Liver (tissue), 8 donors: ENCODE measurements at regions not wholly inside any gene's neighbourhood (a gene's known extent, or its start where the extent isn't known, plus 50 kb on each side); places are given as distances from the start of the nearest gene placed in this dataset.
"Not testable (repeated sequence)": the region's sequence is repeated elsewhere in the genome, so short reads cannot be mapped to it uniquely, and the experiment has no call there.

Source experiments
- DNase-seq: peaks from one replicate; pipeline ENCODE4 v3.0.0-alpha.2; 2017; ENCODE audit warnings: low spot score
- H3K27ac ChIP-seq, 2 donors: one replicate each; pipeline ENCODE4 v1.7.0; 2013; ENCODE audit warnings: inconsistent platforms in 2 of 2, low read length in 2 of 2, control low read depth in 1 of 2, low read depth in 1 of 2, mild to moderate bottlenecking in 1 of 2
- H3K27me3 ChIP-seq, 4 donors: one replicate each; pipeline versions ENCODE4 v1.6.1 to v1.7.0; 2013; ENCODE audit warnings: low read length in 3 of 4, inconsistent platforms in 1 of 4, mild to moderate bottlenecking in 1 of 4, moderate library complexity in 1 of 4; ENCODE audit not compliant: control insufficient read depth in 4 of 4, insufficient read depth in 4 of 4
- H3K36me3 ChIP-seq, 4 donors: one replicate each; pipeline versions ENCODE4 v1.6.1 to v1.7.0; 2013; ENCODE audit warnings: low read length in 3 of 4, mild to moderate bottlenecking in 3 of 4, low read depth in 1 of 4, moderate library complexity in 1 of 4; ENCODE audit not compliant: control insufficient read depth in 4 of 4, insufficient read depth in 3 of 4
- H3K4me1 ChIP-seq, 4 donors: one replicate each; pipeline versions ENCODE4 v1.6.1 to v1.7.0; 2013; ENCODE audit warnings: low read length in 3 of 4, mild to moderate bottlenecking in 3 of 4, moderate library complexity in 1 of 4; ENCODE audit not compliant: control insufficient read depth in 4 of 4, insufficient read depth in 4 of 4
- H3K4me3 ChIP-seq, 3 donors: one replicate each; pipeline versions ENCODE4 v1.6.1 to v1.7.0; 2013; ENCODE audit warnings: low read length in 3 of 3, control low read depth in 1 of 3, low read depth in 1 of 3, mild to moderate bottlenecking in 1 of 3
- H3K9ac ChIP-seq, 2 donors: one replicate each; pipeline ENCODE4 v1.7.0; 2013; ENCODE audit warnings: low read length in 2 of 2, mild to moderate bottlenecking in 2 of 2, moderate library complexity in 2 of 2, control low read depth in 1 of 2, low read depth in 1 of 2
- H3K9me3 ChIP-seq, 4 donors: one replicate each; pipeline versions ENCODE4 v1.6.1 to v1.7.0; 2013; ENCODE audit warnings: low read length in 3 of 4; ENCODE audit not compliant: control insufficient read depth in 4 of 4
- EGR1 ChIP-seq, 2 donors: IDR thresholded peaks; 2 replicates each; pipeline ENCODE4 v1.6.1; 2016 to 2018; ENCODE audit warnings: antibody characterized with exemption in 2 of 2, low read depth in 2 of 2
- FOXA1 ChIP-seq: IDR thresholded peaks from 2 replicates; pipeline ENCODE4 v1.6.1; 2016; ENCODE audit warnings: antibody characterized with exemption
- FOXA2 ChIP-seq: IDR thresholded peaks from 2 replicates; pipeline ENCODE4 v1.6.1; 2016; ENCODE audit warnings: antibody characterized with exemption
- HNF4A ChIP-seq, 2 donors: conservative IDR thresholded peaks; 2 replicates each; pipeline ENCODE4 v1.6.1; 2016; ENCODE audit warnings: antibody characterized with exemption in 2 of 2, mild to moderate bottlenecking in 2 of 2
- NR2F2 ChIP-seq: IDR thresholded peaks from 2 replicates; pipeline ENCODE4 v1.6.1; 2016; ENCODE audit warnings: antibody characterized with exemption
- RAD21 ChIP-seq, 2 donors: IDR thresholded peaks; 2 replicates each; pipeline ENCODE4 v1.6.1; 2016; ENCODE audit warnings: antibody characterized with exemption in 2 of 2, mild to moderate bottlenecking in 2 of 2
- RXRA ChIP-seq, 2 donors: IDR thresholded peaks; 2 replicates each; pipeline ENCODE4 v1.6.1; 2017 to 2018; ENCODE audit warnings: antibody characterized with exemption in 2 of 2, mild to moderate bottlenecking in 1 of 2
- TAF1 ChIP-seq: conservative IDR thresholded peaks from 2 replicates; pipeline ENCODE4 v1.6.1; 2016; ENCODE audit warnings: antibody characterized with exemption, mild to moderate bottlenecking
- YY1 ChIP-seq: IDR thresholded peaks from 2 replicates; pipeline ENCODE4 v1.6.1; 2016; ENCODE audit warnings: antibody characterized with exemption, mild to moderate bottlenecking
- WGBS: extraction: QIAGEN DNeasy Blood & Tissue Kit; methylation state at CpG from one replicate; pipeline ENCODE4 v1.1.7; 2013; 5-methylcytosine and 5-hydroxymethylcytosine counted together
- TF ChIP-seq, protein P1 (sequence below): fragments of 150-350 bp; IDR thresholded peaks from 2 replicates; pipeline ENCODE4 v1.5.1; 2017; ENCODE audit warnings: improper control_type of control experiment, low read depth, low read length; ENCODE audit not compliant: missing input control
- TF ChIP-seq, protein P2 (sequence below): IDR thresholded peaks from 2 replicates; pipeline ENCODE4 v1.6.1; 2016; ENCODE audit warnings: antibody characterized with exemption
- TF ChIP-seq, protein P3 (sequence below): IDR thresholded peaks from 2 replicates; pipeline ENCODE4 v1.6.1; 2016; ENCODE audit warnings: antibody characterized with exemption
- donor health status: healthy.
- donor health status: healthy.
- donor health status: healthy.
- donor health status: healthy.
- donor health status: healthy.

DNA sequence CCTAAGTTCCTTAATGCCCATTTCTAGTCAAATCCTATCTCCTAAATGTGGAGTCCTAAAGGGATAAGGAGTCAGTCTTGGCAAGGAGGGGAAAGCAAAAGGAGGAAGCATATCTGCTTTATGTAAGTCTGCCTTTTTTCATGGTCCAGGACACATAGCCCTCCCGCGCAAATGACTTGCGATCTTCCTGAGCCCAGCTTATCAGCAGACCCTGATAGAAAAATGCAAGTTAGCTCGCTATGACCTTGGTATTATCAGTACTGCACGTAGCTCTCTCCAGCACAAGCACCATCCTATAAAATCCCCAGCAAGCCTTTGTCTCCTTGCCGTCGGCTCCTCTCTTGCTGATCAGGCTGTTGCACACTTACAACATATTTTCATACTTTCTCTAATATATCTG is 281.4 kb upstream of the KCNH7 start:
- Histone ChIP-seq H3K4me1 (no peaks in the 10 kb centered on the region), H3K27ac (no peak overlapping the region), H3K27me3 (peaks cover 0 to 11% (median 0%) of the 10 kb centered on the region in 4 donors), H3K36me3 (no peaks in the 10 kb centered on the region), H3K9ac (no peak overlapping the region), H3K9me3 (no peaks in the 10 kb centered on the region), H3K4me3 (no peak overlapping the region)
- TF ChIP-seq FOXA1 (no peak), HNF4A (conservative IDR thresholded peaks at IDR 0.05) (no peak), RAD21 (IDR thresholded peaks at IDR 0.05) (no peak), RXRA (IDR thresholded peaks at IDR 0.05) (no peak), FOXA2 (no peak), TAF1 (no peak), EGR1 (IDR thresholded peaks at IDR 0.05; ENCODE audit: low read depth in 2 of 2) (no peak), YY1 (no peak), NR2F2 (no peak)
- TF ChIP-seq, protein P1, sequence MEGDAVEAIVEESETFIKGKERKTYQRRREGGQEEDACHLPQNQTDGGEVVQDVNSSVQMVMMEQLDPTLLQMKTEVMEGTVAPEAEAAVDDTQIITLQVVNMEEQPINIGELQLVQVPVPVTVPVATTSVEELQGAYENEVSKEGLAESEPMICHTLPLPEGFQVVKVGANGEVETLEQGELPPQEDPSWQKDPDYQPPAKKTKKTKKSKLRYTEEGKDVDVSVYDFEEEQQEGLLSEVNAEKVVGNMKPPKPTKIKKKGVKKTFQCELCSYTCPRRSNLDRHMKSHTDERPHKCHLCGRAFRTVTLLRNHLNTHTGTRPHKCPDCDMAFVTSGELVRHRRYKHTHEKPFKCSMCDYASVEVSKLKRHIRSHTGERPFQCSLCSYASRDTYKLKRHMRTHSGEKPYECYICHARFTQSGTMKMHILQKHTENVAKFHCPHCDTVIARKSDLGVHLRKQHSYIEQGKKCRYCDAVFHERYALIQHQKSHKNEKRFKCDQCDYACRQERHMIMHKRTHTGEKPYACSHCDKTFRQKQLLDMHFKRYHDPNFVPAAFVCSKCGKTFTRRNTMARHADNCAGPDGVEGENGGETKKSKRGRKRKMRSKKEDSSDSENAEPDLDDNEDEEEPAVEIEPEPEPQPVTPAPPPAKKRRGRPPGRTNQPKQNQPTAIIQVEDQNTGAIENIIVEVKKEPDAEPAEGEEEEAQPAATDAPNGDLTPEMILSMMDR = no peak
- TF ChIP-seq, protein P2, sequence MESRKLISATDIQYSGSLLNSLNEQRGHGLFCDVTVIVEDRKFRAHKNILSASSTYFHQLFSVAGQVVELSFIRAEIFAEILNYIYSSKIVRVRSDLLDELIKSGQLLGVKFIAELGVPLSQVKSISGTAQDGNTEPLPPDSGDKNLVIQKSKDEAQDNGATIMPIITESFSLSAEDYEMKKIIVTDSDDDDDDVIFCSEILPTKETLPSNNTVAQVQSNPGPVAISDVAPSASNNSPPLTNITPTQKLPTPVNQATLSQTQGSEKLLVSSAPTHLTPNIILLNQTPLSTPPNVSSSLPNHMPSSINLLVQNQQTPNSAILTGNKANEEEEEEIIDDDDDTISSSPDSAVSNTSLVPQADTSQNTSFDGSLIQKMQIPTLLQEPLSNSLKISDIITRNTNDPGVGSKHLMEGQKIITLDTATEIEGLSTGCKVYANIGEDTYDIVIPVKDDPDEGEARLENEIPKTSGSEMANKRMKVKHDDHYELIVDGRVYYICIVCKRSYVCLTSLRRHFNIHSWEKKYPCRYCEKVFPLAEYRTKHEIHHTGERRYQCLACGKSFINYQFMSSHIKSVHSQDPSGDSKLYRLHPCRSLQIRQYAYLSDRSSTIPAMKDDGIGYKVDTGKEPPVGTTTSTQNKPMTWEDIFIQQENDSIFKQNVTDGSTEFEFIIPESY = no peak
- TF ChIP-seq, protein P3, sequence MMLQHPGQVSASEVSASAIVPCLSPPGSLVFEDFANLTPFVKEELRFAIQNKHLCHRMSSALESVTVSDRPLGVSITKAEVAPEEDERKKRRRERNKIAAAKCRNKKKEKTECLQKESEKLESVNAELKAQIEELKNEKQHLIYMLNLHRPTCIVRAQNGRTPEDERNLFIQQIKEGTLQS = no peak
- no peak for DNase-seq
- WGBS = 19% methylated on average over 7 of the region's 7 CpGs

GRCh38 chr2:163086940-163087339 is 248.4 kb upstream of the KCNH7 start:
- peaks cover 0 to 10% (median 1%) of the 10 kb centered on the region in 4 donors for H3K4me1 ChIP-seq
- no peaks in the 10 kb centered on the region for H3K27me3 ChIP-seq
- H3K36me3 ChIP-seq = no peaks in the 10 kb centered on the region
- TF ChIP-seq HNF4A (conservative IDR thresholded peaks at IDR 0.05) = peak in 1 of 2 donors; percentile 60
- TF ChIP-seq FOXA2 = no peak
- DNase-seq = no peak
- 47% methylated on average over 1 of the region's 1 CpG for WGBS
- H3K27ac ChIP-seq = no peak overlapping the region
- H3K9me3 ChIP-seq = peaks cover 0 to 1% (median 0%) of the 10 kb centered on the region in 4 donors
- no peak overlapping the region for H3K9ac ChIP-seq
- no peak overlapping the region for H3K4me3 ChIP-seq

- H3K9me3 ChIP-seq, H3K27ac ChIP-seq: not testable (repeated sequence)
Observed at GRCh38 chr2:163085366-163086024, 246.9 kb upstream of the KCNH7 start.

More at GRCh38 chr2:163085366-163086024, 246.9 kb upstream of the KCNH7 start:
- H3K4me1 ChIP-seq, H3K4me3 ChIP-seq, H3K36me3 ChIP-seq, DNase-seq, H3K9ac ChIP-seq, H3K27me3 ChIP-seq: not testable (repeated sequence)
- 77% methylated on average over 12 of the region's 12 CpGs for WGBS
